SK-N-SH (cell line): ENCODE measurements at regions not wholly inside any gene's neighbourhood (a gene's known extent, or its start where the extent isn't known, plus 50 kb on each side); places are given as distances from the start of the nearest gene placed in this dataset.
A peak's percentile ranks its signal among the peaks of the same experiment; 100 is the strongest.

Source experiments
- CTCF ChIA-PET: fragments of 300-600, 350-600 bp; formaldehyde crosslinking; extraction: SDS; loops from one replicate; lab custom pipeline; 2021; lab: Yijun Ruan, JAX
- POLR2A ChIA-PET: fragments of 350-600 bp; sonication (Branson Sonifier 250); formaldehyde crosslinking; extraction: SDS; loops from one replicate; lab custom pipeline; 2020; ENCODE audit warnings: antibody characterized with exemption, inconsistent platforms; lab: Yijun Ruan, JAX
- DNase-seq: peaks from one replicate; pipeline ENCODE4 v3.0.0; 2012
- H2AFZ ChIP-seq: fragments of 200-600 bp; sonication (generic); 2 replicates; pipeline ENCODE4 v1.8.1; 2016; ENCODE audit warnings: antibody characterized with exemption, mild to moderate bottlenecking, low read depth
- H3F3A ChIP-seq: fragments of 200-600 bp; sonication (generic); replicated peaks from 2 replicates; pipeline ENCODE3; 2016; ENCODE audit warnings: antibody characterized with exemption, mild to moderate bottlenecking; ENCODE audit not compliant: insufficient read depth
- H3K27ac ChIP-seq, 2 experiments: fragments of 200-500 bp in 1 of 2; fragments of 200-600 bp in 1 of 2; sonication (Bioruptor generic) in 1 of 2; sonication (generic), shearing (Covaris generic) in 1 of 2; 2 replicates each; pipeline versions ENCODE4 v1.5.1 to v1.6.1; 2014 to 2016; ENCODE audit warnings: low read depth in 2 of 2, inconsistent platforms in 1 of 2, low read length in 1 of 2, mild to moderate bottlenecking in 1 of 2, mixed read lengths in 1 of 2
- H3K27me3 ChIP-seq: fragments of 200-600 bp; sonication (generic), shearing (Covaris generic); 2 replicates; pipeline ENCODE4 v1.6.1; 2016; ENCODE audit warnings: mixed run types; ENCODE audit not compliant: insufficient read depth
- H3K36me3 ChIP-seq, 2 experiments: fragments of 200-500 bp in 1 of 2; fragments of 200-600 bp in 1 of 2; sonication (Bioruptor generic) in 1 of 2; sonication (generic) in 1 of 2; replicated peaks in 1 of 2; 2 replicates each; pipeline versions ENCODE3 to v1.5.1; 2014 to 2016; ENCODE audit warnings: low read length in 1 of 2, mild to moderate bottlenecking in 1 of 2; ENCODE audit not compliant: insufficient read depth in 2 of 2, control insufficient read depth in 1 of 2
- H3K4me1 ChIP-seq, 2 experiments: fragments of 200-500 bp in 1 of 2; fragments of 200-600 bp in 1 of 2; sonication (Bioruptor generic) in 1 of 2; sonication (generic), shearing (Covaris generic) in 1 of 2; 2 replicates each; pipeline versions ENCODE4 v1.5.1 to v1.6.1; 2014 to 2016; ENCODE audit warnings: low read depth in 1 of 2, low read length in 1 of 2, mixed run types in 1 of 2; ENCODE audit not compliant: insufficient read depth in 2 of 2, control insufficient read depth in 1 of 2
- H3K4me2 ChIP-seq: fragments of 200-600 bp; sonication (generic), shearing (Covaris generic); 2 replicates; pipeline ENCODE4 v1.6.1; 2017; ENCODE audit warnings: mixed run types
- H3K4me3 ChIP-seq, 2 experiments: fragments of 200-500 bp in 1 of 2; fragments of 200-600 bp in 1 of 2; sonication (Bioruptor generic) in 1 of 2; sonication (generic), shearing (Covaris generic) in 1 of 2; 2 replicates each; pipeline versions ENCODE4 v1.5.1 to v1.8.1; 2014 to 2016; ENCODE audit warnings: low read depth in 2 of 2, inconsistent platforms in 1 of 2, low read length in 1 of 2, mild to moderate bottlenecking in 1 of 2, mixed read lengths in 1 of 2, moderate library complexity in 1 of 2
- H3K79me2 ChIP-seq: fragments of 200-600 bp; sonication (generic); 2 replicates; pipeline ENCODE4 v1.8.1; 2017; ENCODE audit warnings: mild to moderate bottlenecking; ENCODE audit not compliant: insufficient read depth
- H3K9ac ChIP-seq: fragments of 200-600 bp; sonication (generic); 2 replicates; pipeline ENCODE4 v1.6.1; 2017; ENCODE audit warnings: mixed run types
- H3K9me2 ChIP-seq: fragments of 200-600 bp; sonication (generic); 2 replicates; pipeline ENCODE4 v1.6.1; 2017; ENCODE audit warnings: mixed run types
- H3K9me3 ChIP-seq: fragments of 200-600 bp; sonication (generic); 2 replicates; pipeline ENCODE4 v1.6.1; 2017; ENCODE audit warnings: mixed run types, mild to moderate bottlenecking, moderate library complexity
- H4K20me1 ChIP-seq: fragments of 200-600 bp; sonication (generic); 2 replicates; pipeline ENCODE4 v1.6.1; 2017; ENCODE audit warnings: mild to moderate bottlenecking, mixed run types; ENCODE audit not compliant: insufficient read depth
- CTCF ChIP-seq: fragments of 200-600 bp; sonication (generic); IDR thresholded peaks from 2 replicates; pipeline ENCODE4 v1.6.1; 2017; ENCODE audit warnings: antibody characterized with exemption, mild to moderate bottlenecking, moderate library complexity
- EP300 ChIP-seq, 2 experiments: IDR thresholded peaks; 2 replicates each; pipeline versions ENCODE4 v1.4.0 to v1.6.1; 2012; ENCODE audit warnings: borderline replicate concordance in 1 of 2, low read depth in 1 of 2, low read length in 1 of 2
- FOSL2 ChIP-seq: IDR thresholded peaks from 2 replicates; pipeline ENCODE4 v1.4.0; 2012; ENCODE audit warnings: low read depth, mild to moderate bottlenecking, moderate library complexity, borderline replicate concordance
- FOXJ3 ChIP-seq: sonication (generic); formaldehyde crosslinking; IDR thresholded peaks from 2 replicates; pipeline ENCODE4 v1.5.1; 2020; ENCODE audit warnings: mild to moderate bottlenecking, missing genetic modification reagents
- GATA2 ChIP-seq: sonication (generic); formaldehyde crosslinking; IDR thresholded peaks from 2 replicates; pipeline ENCODE4 v1.5.0; 2020; ENCODE audit warnings: mild to moderate bottlenecking, missing genetic modification reagents
- IRF3 ChIP-seq: fragments of 150-350 bp; IDR thresholded peaks from 2 replicates; pipeline ENCODE4 v1.6.1; 2016; ENCODE audit warnings: mild to moderate bottlenecking, low read depth, low read length
- JUND ChIP-seq: IDR thresholded peaks from 2 replicates; pipeline ENCODE4 v1.4.0; 2012
- MEF2A ChIP-seq: IDR thresholded peaks from 2 replicates; pipeline ENCODE4 v1.4.0; 2012; ENCODE audit warnings: low read depth, borderline replicate concordance
- NFIC ChIP-seq: IDR thresholded peaks from 2 replicates; pipeline ENCODE4 v1.4.0; 2012; ENCODE audit warnings: borderline replicate concordance
- PBX3 ChIP-seq: IDR thresholded peaks from 2 replicates; pipeline ENCODE4; 2012
- POLR2AphosphoS5 ChIP-seq: IDR thresholded peaks from 2 replicates; pipeline ENCODE4 v1.6.1; 2012; ENCODE audit warnings: low read depth, low read length
- RAD21 ChIP-seq: IDR thresholded peaks from 2 replicates; pipeline ENCODE4 v1.6.1; 2012; ENCODE audit warnings: mild to moderate bottlenecking, low read length
- RCOR1 ChIP-seq: fragments of 150-350 bp; IDR thresholded peaks from 2 replicates; pipeline ENCODE4 v1.6.1; 2017; ENCODE audit warnings: antibody characterized with exemption, low read length
- RFX5 ChIP-seq: IDR thresholded peaks from 2 replicates; pipeline ENCODE4 v1.6.1; 2012; ENCODE audit warnings: mild to moderate bottlenecking, improper control_type of control experiment, low read length
- SMC3 ChIP-seq: IDR thresholded peaks from 2 replicates; pipeline ENCODE4 v1.6.1; 2012; ENCODE audit warnings: low read depth, low read length, improper control_type of control experiment
- TCF12 ChIP-seq: IDR thresholded peaks from 2 replicates; pipeline ENCODE4 v1.4.0; 2012
- USF1 ChIP-seq: IDR thresholded peaks from 2 replicates; pipeline ENCODE4 v1.4.0; 2012; ENCODE audit warnings: low read depth, borderline replicate concordance
- USF2 ChIP-seq: fragments of 150-350 bp; IDR thresholded peaks from 2 replicates; pipeline ENCODE4 v1.6.1; 2017; ENCODE audit warnings: antibody characterized with exemption, low read length, low read depth, borderline replicate concordance
- YY1 ChIP-seq: IDR thresholded peaks from 2 replicates; pipeline ENCODE4 v1.4.0; 2012; ENCODE audit warnings: low read depth, mild to moderate bottlenecking
- ZBTB33 ChIP-seq: IDR thresholded peaks from 2 replicates; pipeline ENCODE4 v1.4.0; 2012; ENCODE audit warnings: low read depth, borderline replicate concordance
- WGBS: methylation state at CpG from one replicate; pipeline ENCODE4 v1.1.6; 2017; ENCODE audit warnings: low lambda C conversion rate; 5-methylcytosine and 5-hydroxymethylcytosine counted together

- no peaks in the 10 kb centered on the region for H3K9me3 ChIP-seq
- POLR2A ChIA-PET, result no interaction called here
- no peaks in the 10 kb centered on the region for H4K20me1 ChIP-seq
- no peak overlapping the region for H3K4me3 ChIP-seq
- 8% methylated on average over 5 of the region's 5 CpGs for WGBS
- H3K79me2 ChIP-seq, result peaks cover 31% of the 10 kb centered on the region
- H3K9me2 ChIP-seq, result no peaks in the 10 kb centered on the region
- no peaks in the 10 kb centered on the region for H3K27me3 ChIP-seq
- CTCF ChIA-PET, result no interaction called here
- peaks cover 0 to 13% of the 10 kb centered on the region in 2 experiments; a peak in 2 of 4 replicates for H3K4me1 ChIP-seq
- no peak overlapping the region for H2AFZ ChIP-seq
- TF ChIP-seq JUND (peak; percentile 92), CTCF (no peak), RFX5 (no peak), RAD21 (no peak), EP300 (IDR thresholded peaks at IDR 0.05; ENCODE audit: borderline replicate concordance in 1 of 2, low read depth in 1 of 2, low read length in 1 of 2) (peak in 1 of 2 experiments; percentile 51; a peak in 1 of 4 replicates), GATA2 (CRISPR knock-in tag) (no peak), PBX3 (peak; percentile 94), USF1 (no peak), YY1 (no peak), FOSL2 (peak; percentile 93), SMC3 (no peak), POLR2AphosphoS5 (peak; percentile 45; the same call in 1 of the 2 replicates), ZBTB33 (no peak), RCOR1 (no peak), TCF12 (peak; percentile 73), MEF2A (peak; percentile 34; the same call in 1 of the 2 replicates), NFIC (peak; percentile 94), USF2 (no peak), IRF3 (no peak), FOXJ3 (no peak)
- TF ChIP-seq, all 33 proteins: peak for 8
- no peak for DNase-seq
- peak overlapping the region in 1 of 2 experiments; percentile 97; a peak in 2 of 4 replicates for H3K27ac ChIP-seq
- H3K36me3 ChIP-seq, result peaks cover 0 to 30% of the 10 kb centered on the region in 2 experiments
- peaks cover 38% of the 10 kb centered on the region for H3F3A ChIP-seq
- H3K9ac ChIP-seq, result peak overlapping the region; percentile 40; the same call in 1 of the 2 replicates
- H3K4me2 ChIP-seq, result peak overlapping the region; percentile 55
Observed at GRCh38 chr12:116389990-116390389, 112.5 kb upstream of the MED13L start.
